Neuronal stem cell (in vitro differentiated cells): ENCODE measurements at regions not wholly inside any gene's neighbourhood (a gene's known extent, or its start where the extent isn't known, plus 50 kb on each side); places are given as distances from the start of the nearest gene placed in this dataset.

Experiments
- DNase-seq: peaks from one replicate; pipeline ENCODE4 v3.0.0-alpha.2; 2013; ENCODE audit warnings: low spot score
- H2AFZ ChIP-seq: one replicate; pipeline ENCODE4 v1.6.1; 2013; ENCODE audit warnings: mild to moderate bottlenecking, low read length, inconsistent platforms
- H2AK5ac ChIP-seq: 2 replicates; pipeline ENCODE4 v1.6.1; 2013; ENCODE audit warnings: low read depth, mild to moderate bottlenecking, inconsistent platforms, low read length, moderate library complexity, mixed read lengths
- H2BK120ac ChIP-seq: 2 replicates; pipeline ENCODE4 v1.6.1; 2013; ENCODE audit warnings: low read depth, mild to moderate bottlenecking, inconsistent platforms, low read length, moderate library complexity, mixed read lengths
- H2BK12ac ChIP-seq: one replicate; pipeline ENCODE4 v1.6.1; 2013; ENCODE audit warnings: low read length, inconsistent platforms
- H2BK15ac ChIP-seq: 2 replicates; pipeline ENCODE4 v1.6.1; 2013; ENCODE audit warnings: mild to moderate bottlenecking, low read length, inconsistent platforms, mixed read lengths
- H2BK5ac ChIP-seq: one replicate; pipeline ENCODE4 v1.6.1; 2013; ENCODE audit warnings: inconsistent platforms, mild to moderate bottlenecking, low read length, moderate library complexity
- H3K14ac ChIP-seq: one replicate; pipeline ENCODE4 v1.6.1; 2013; ENCODE audit warnings: low read length, inconsistent platforms
- H3K18ac ChIP-seq: 2 replicates; pipeline ENCODE4 v1.6.1; 2013; ENCODE audit warnings: low read length, inconsistent platforms
- H3K23ac ChIP-seq: 2 replicates; pipeline ENCODE4 v1.6.1; 2013; ENCODE audit warnings: low read depth, mild to moderate bottlenecking, mixed read lengths, low read length, inconsistent platforms; ENCODE audit not compliant: poor library complexity
- H3K27ac ChIP-seq: replicated peaks from 3 replicates; pipeline ENCODE4 v1.5.1; 2013; ENCODE audit warnings: low read length, inconsistent platforms
- H3K27me3 ChIP-seq, 3 experiments: 2 replicates each; pipeline ENCODE4 v1.6.1; 2013; ENCODE audit warnings: low read length in 3 of 3, mild to moderate bottlenecking in 2 of 3, inconsistent platforms in 1 of 3, low read depth in 1 of 3, mixed read lengths in 1 of 3, moderate library complexity in 1 of 3; ENCODE audit not compliant: control insufficient read depth in 3 of 3, insufficient read depth in 3 of 3
- H3K36me3 ChIP-seq, 2 donors: replicated peaks in 1 of 2; 2 replicates each; pipeline ENCODE4 v1.6.1; 2013; ENCODE audit warnings: low read length in 2 of 2; ENCODE audit not compliant: control insufficient read depth in 2 of 2, insufficient read depth in 2 of 2
- H3K4ac ChIP-seq: 2 replicates; pipeline ENCODE4 v1.6.1; 2013; ENCODE audit warnings: inconsistent platforms, mild to moderate bottlenecking, low read length, moderate library complexity
- H3K4me1 ChIP-seq, 2 donors: 1 replicate in 1 of 2; 2 replicates in 1 of 2; pipeline ENCODE4 v1.6.1; 2013; ENCODE audit warnings: low read length in 2 of 2, low read depth in 1 of 2; ENCODE audit not compliant: control insufficient read depth in 2 of 2, insufficient read depth in 1 of 2
- H3K4me2 ChIP-seq: one replicate; pipeline ENCODE4 v1.6.1; 2013; ENCODE audit warnings: mild to moderate bottlenecking, low read length, inconsistent platforms; ENCODE audit not compliant: insufficient read depth, poor library complexity, severe bottlenecking
- H3K4me3 ChIP-seq, 2 donors: 2 replicates each; pipeline ENCODE4 v1.5.1; 2013; ENCODE audit warnings: low read length in 2 of 2, mild to moderate bottlenecking in 2 of 2, inconsistent platforms in 1 of 2, moderate library complexity in 1 of 2
- H3K79me1 ChIP-seq: one replicate; pipeline ENCODE4 v1.6.1; 2013; ENCODE audit warnings: low read depth, mild to moderate bottlenecking, inconsistent platforms, low read length, moderate library complexity
- H3K9ac ChIP-seq: one replicate; pipeline ENCODE4 v1.6.1; 2013; ENCODE audit warnings: mild to moderate bottlenecking, low read depth, low read length, inconsistent platforms; ENCODE audit not compliant: poor library complexity
- H3K9me3 ChIP-seq, 2 donors: replicated peaks in 1 of 2; 2 replicates each; pipeline versions ENCODE3 to v1.6.1; 2013; ENCODE audit warnings: low read length in 2 of 2, mild to moderate bottlenecking in 2 of 2, inconsistent platforms in 1 of 2, low read depth in 1 of 2, mixed read lengths in 1 of 2, moderate library complexity in 1 of 2; ENCODE audit not compliant: control insufficient read depth in 2 of 2, insufficient read depth in 1 of 2
- H4K8ac ChIP-seq: one replicate; pipeline ENCODE4 v1.6.1; 2013; ENCODE audit warnings: low read depth, mild to moderate bottlenecking, inconsistent platforms, low read length, moderate library complexity
- H4K91ac ChIP-seq: one replicate; pipeline ENCODE4 v1.6.1; 2013; ENCODE audit warnings: low read length, low read depth, mild to moderate bottlenecking, inconsistent platforms; ENCODE audit not compliant: poor library complexity
- WGBS, 2 donors: extraction: QIAGEN DNeasy Blood & Tissue Kit; methylation state at CpG; one replicate each; pipeline ENCODE4 v1.1.7; 2013; ENCODE audit warnings: missing lambda C conversion rate in 2 of 2, mixed read lengths in 1 of 2; ENCODE audit not compliant: insufficient read length in 2 of 2, insufficient replicate concordance in 1 of 2; ENCODE audit errors: extremely low coverage in 2 of 2; 5-methylcytosine and 5-hydroxymethylcytosine counted together

DNA sequence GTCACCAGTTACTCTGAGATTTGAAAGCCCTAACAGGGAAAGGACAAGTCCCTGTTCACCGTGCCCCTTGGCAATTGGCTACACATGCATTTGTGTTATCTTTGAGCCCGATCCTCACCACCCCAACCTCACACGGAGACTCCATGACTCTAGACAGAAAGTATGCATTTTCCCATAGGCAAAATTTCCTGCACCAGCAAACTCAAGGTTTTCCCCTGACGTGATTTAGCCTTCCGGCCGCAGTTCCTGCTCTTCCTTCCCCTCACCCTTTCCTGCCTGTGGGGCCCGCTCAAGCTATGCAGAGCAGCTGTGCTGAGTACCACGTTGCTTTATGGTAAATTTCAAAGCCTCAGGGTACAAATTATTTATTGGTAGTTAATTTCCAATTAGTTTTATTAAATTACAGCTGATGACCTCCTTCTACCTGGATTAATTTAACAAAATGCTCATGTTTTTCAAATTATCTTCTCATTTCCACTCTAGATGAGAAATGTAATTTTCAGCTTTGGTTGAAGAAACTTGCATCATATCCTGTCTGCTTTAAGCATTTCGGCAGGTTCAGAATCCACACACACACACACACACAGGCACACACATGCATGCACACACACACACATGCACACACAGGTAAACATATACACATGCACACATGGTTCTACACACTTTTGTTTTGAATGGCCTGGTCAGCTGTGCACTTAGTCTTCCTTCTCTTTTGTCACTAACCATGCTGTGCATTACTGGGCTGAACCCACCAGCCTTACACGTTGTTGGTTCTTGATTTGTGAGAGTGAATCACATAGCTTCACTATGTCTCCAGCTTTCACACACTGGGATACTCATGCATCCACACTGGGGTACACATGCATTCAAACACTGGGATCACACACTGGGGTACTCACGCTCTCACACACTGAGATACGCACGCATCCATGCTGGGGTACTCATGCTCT, 283.1 kb upstream of the PITRM1 start:
- no peak for DNase-seq
- peaks cover 8 to 11% of the 10 kb centered on the region in 2 donors for H3K4me1 ChIP-seq
- no peak overlapping the region for H3K18ac ChIP-seq
- H2BK5ac ChIP-seq = no peak overlapping the region
- no peak overlapping the region for H3K14ac ChIP-seq
- no peaks in the 10 kb centered on the region for H3K36me3 ChIP-seq
- no peaks in the 10 kb centered on the region for H3K79me1 ChIP-seq
- no peak overlapping the region for H2BK120ac ChIP-seq
- H3K27ac ChIP-seq = no peak overlapping the region
- H2AK5ac ChIP-seq = no peak overlapping the region
- no peak overlapping the region for H3K9ac ChIP-seq
- H3K4me2 ChIP-seq = no peak overlapping the region
- peak overlapping the region; percentile 57 for H2AFZ ChIP-seq
- no peak overlapping the region for H4K8ac ChIP-seq
- no peak overlapping the region for H2BK12ac ChIP-seq
- no peak overlapping the region for H3K23ac ChIP-seq
- no peaks in the 10 kb centered on the region for H3K27me3 ChIP-seq
- H2BK15ac ChIP-seq = no peak overlapping the region
- H3K4ac ChIP-seq = no peak overlapping the region
- no peak overlapping the region for H3K4me3 ChIP-seq
- no CpG with 5 or more reads among the region's 13 CpGs for WGBS, 2 donors
- H3K9me3 ChIP-seq = peaks cover 3 to 14% of the 10 kb centered on the region in 2 donors
- no peak overlapping the region for H4K91ac ChIP-seq

DNA sequence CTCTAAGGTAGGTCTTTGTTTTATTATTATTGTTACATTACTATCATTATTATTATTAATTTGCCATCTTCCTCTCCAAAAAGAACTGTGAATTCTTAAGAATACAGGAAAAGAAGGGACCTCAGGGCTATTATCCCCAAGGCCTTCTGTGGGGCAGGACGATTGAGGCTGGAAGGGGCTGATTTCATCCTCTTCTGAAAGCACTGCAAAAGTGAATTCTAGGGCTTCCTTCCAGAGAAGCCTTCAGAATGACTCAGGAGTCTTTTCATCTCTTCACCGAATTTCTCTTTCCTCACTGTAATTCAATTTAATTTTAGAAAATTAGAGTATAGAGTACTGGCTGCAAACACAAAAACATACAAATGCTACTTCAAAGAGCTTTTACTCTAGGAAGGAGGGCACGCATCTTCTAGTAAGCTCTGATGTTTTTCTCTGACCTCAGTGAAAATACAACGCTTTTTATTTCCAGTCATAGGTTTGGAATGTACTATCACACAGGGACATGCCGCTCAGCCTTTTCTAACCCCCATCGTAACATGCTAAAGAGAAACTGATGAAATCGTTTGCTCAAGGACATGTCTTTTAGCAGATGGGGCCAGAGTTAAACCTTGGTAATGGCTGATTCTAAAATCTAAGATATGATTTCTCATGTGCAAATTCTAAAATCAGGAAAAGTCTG, 280.2 kb upstream of the PITRM1 start:
- H3K4me3 ChIP-seq = no peak overlapping the region
- H2BK5ac ChIP-seq = no peak overlapping the region

DNA sequence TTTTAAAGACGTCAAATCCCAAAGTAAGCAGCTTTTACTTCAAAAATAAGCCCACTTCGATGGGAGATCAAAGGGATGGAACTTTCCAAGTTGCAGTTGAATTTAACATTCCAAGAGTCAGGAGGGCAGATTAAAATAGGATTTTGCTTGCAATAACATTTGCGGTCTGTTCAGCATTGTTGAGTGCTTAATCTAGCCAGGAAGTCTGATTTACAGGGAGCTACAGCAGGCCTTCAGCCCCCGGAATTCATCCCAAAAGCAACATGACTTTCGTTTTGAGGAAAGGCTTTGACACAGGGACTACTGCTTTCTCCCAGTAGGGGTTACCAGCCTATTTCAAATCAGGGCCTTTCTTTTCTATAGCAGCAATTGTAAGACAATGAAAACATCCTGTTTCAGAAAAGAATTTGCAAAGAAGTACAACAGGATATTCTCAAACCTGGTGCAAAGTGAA, 279.6 kb upstream of the PITRM1 start:
- H3K79me1 ChIP-seq = no peaks in the 10 kb centered on the region
- H3K4me2 ChIP-seq = no peak overlapping the region
- no peak overlapping the region for H3K27ac ChIP-seq
- peaks cover 0 to 6% of the 10 kb centered on the region in 2 donors for H3K9me3 ChIP-seq
- no peak overlapping the region for H3K14ac ChIP-seq
- H2AFZ ChIP-seq = peak overlapping the region; percentile 76
- WGBS, 2 donors = no CpG with 5 or more reads among the region's 5 CpGs
- H2BK5ac ChIP-seq = no peak overlapping the region
- no peaks in the 10 kb centered on the region for H3K27me3 ChIP-seq
- H3K36me3 ChIP-seq = no peaks in the 10 kb centered on the region
- peaks cover 8 to 11% of the 10 kb centered on the region in 2 donors for H3K4me1 ChIP-seq
- no peak overlapping the region for H4K91ac ChIP-seq
- H2BK12ac ChIP-seq = no peak overlapping the region
- no peak overlapping the region for H2BK15ac ChIP-seq
- no peak overlapping the region for H3K23ac ChIP-seq
- no peak overlapping the region for H3K4ac ChIP-seq
- no peak overlapping the region for H2BK120ac ChIP-seq
- H3K4me3 ChIP-seq = no peak overlapping the region
- no peak overlapping the region for H4K8ac ChIP-seq
- no peak overlapping the region for H3K18ac ChIP-seq
- DNase-seq = no peak
- no peak overlapping the region for H2AK5ac ChIP-seq
- H3K9ac ChIP-seq = no peak overlapping the region

More for the DNA sequence above, 280.2 kb upstream of the PITRM1 start:
- no peak overlapping the region for H3K4ac ChIP-seq
- H3K36me3 ChIP-seq = no peaks in the 10 kb centered on the region
- H3K27me3 ChIP-seq = no peaks in the 10 kb centered on the region
- no peak overlapping the region for H3K4me2 ChIP-seq
- no peaks in the 10 kb centered on the region for H3K79me1 ChIP-seq
- H2BK15ac ChIP-seq = no peak overlapping the region
- peak overlapping the region; percentile 76 for H2AFZ ChIP-seq
- H4K91ac ChIP-seq = no peak overlapping the region
- H3K23ac ChIP-seq = no peak overlapping the region
- H3K9ac ChIP-seq = no peak overlapping the region
- H3K18ac ChIP-seq = no peak overlapping the region
- WGBS, 2 donors = no CpG with 5 or more reads among the region's 7 CpGs
- DNase-seq = no peak
- H4K8ac ChIP-seq = no peak overlapping the region
- H2BK12ac ChIP-seq = no peak overlapping the region
- H3K9me3 ChIP-seq = peaks cover 0 to 12% of the 10 kb centered on the region in 2 donors
- no peak overlapping the region for H2BK120ac ChIP-seq
- H3K14ac ChIP-seq = no peak overlapping the region
- H2AK5ac ChIP-seq = no peak overlapping the region
- H3K4me1 ChIP-seq = peaks cover 8 to 11% of the 10 kb centered on the region in 2 donors
- no peak overlapping the region for H3K27ac ChIP-seq
